Activated CD4-positive, alpha-beta memory T cell treated with anti-CD3 and anti-CD28 coated beads, Interleukin-2, amount 10 ng/mL, durations not matched to agents 7 days and 5 days (primary cell): ENCODE measurements at regions not wholly inside any gene's neighbourhood (a gene's known extent, or its start where the extent isn't known, plus 50 kb on each side); places are given as distances from the start of the nearest gene placed in this dataset.
"Not testable (repeated sequence)": the region's sequence is repeated elsewhere in the genome, so short reads cannot be mapped to it uniquely, and the experiment has no call there.

Experiments used
- CTCF ChIA-PET: fragments of 350-600 bp; sonication (Branson Sonifier 250); formaldehyde crosslinking; loops from one replicate; lab custom pipeline; 2021; ENCODE audit warnings: antibody characterized with exemption, inconsistent platforms; lab: Charles Lee
- POLR2A ChIA-PET: fragments of 350-600 bp; sonication (Branson Sonifier 250); formaldehyde crosslinking; loops from one replicate; lab custom pipeline; 2021; ENCODE audit warnings: antibody characterized with exemption; lab: Charles Lee
- DNase-seq: peaks from one replicate; pipeline ENCODE4 v3.0.0-alpha.2; 2020
- H3K27ac Mint-ChIP-seq: one replicate; pipeline ENCODE4 v1.8.0; 2021; ENCODE audit warnings: mild to moderate bottlenecking, mixed read lengths
- H3K27me3 Mint-ChIP-seq: one replicate; pipeline ENCODE4 v1.8.0; 2021; ENCODE audit warnings: mixed read lengths
- H3K36me3 Mint-ChIP-seq: one replicate; pipeline ENCODE4 v1.8.0; 2021; ENCODE audit warnings: low read depth, mixed read lengths
- H3K4me1 Mint-ChIP-seq: one replicate; pipeline ENCODE4 v1.8.0; 2021; ENCODE audit warnings: mixed read lengths
- H3K4me3 Mint-ChIP-seq: one replicate; pipeline ENCODE4 v1.8.0; 2021; ENCODE audit warnings: mild to moderate bottlenecking, mixed read lengths
- H3K9me3 Mint-ChIP-seq: one replicate; pipeline ENCODE4 v1.8.0; 2021; ENCODE audit warnings: mixed read lengths

GRCh38 chr3:185995352-185995751 lies 57.5 kb upstream of the TRA2B start:
- H3K27me3 Mint-ChIP-seq: peaks cover 23% of the 10 kb centered on the region
- H3K4me1 Mint-ChIP-seq: no peaks in the 10 kb centered on the region
- H3K9me3 Mint-ChIP-seq: no peaks in the 10 kb centered on the region
- H3K36me3 Mint-ChIP-seq: no peaks in the 10 kb centered on the region
- no peak overlapping the region for H3K4me3 Mint-ChIP-seq
- ChIA-PET CTCF (interaction anchor here (0.9 to 1.3 kb wide), 4 partner anchors 12 to 91 kb away, joined by 5 to 7 read pairs (median 6); no protein-coding TSS in a partner anchor), POLR2A (interaction anchor here (1.5 kb wide), 1 partner anchor 18 kb away, joined by 3 read pairs; no protein-coding TSS in a partner anchor)
- DNase-seq: no peak
- no peak overlapping the region for H3K27ac Mint-ChIP-seq

- H3K27ac Mint-ChIP-seq: no peak overlapping the region
- no peak overlapping the region for H3K4me3 Mint-ChIP-seq
- ChIA-PET CTCF (no interaction called here), POLR2A (no interaction called here)
- H3K27me3 Mint-ChIP-seq: peaks cover 18% of the 10 kb centered on the region
- H3K4me1 Mint-ChIP-seq: no peaks in the 10 kb centered on the region
- no peaks in the 10 kb centered on the region for H3K9me3 Mint-ChIP-seq
- DNase-seq: no peak
- H3K36me3 Mint-ChIP-seq: no peaks in the 10 kb centered on the region
Observed at GRCh38 chr3:185992831-185993374, 55.1 kb upstream of the TRA2B start.

- H3K4me3 Mint-ChIP-seq, H3K36me3 Mint-ChIP-seq, H3K27ac Mint-ChIP-seq, H3K9me3 Mint-ChIP-seq, DNase-seq, H3K4me1 Mint-ChIP-seq, POLR2A ChIA-PET: not testable (repeated sequence)
- H3K27me3 Mint-ChIP-seq: peaks cover 12% of the 10 kb centered on the region
- CTCF ChIA-PET: interaction anchor here (0.8 kb wide), 1 partner anchor 14 kb away, joined by 3 read pairs; no protein-coding TSS in a partner anchor
Observed at GRCh38 chr3:185990995-185991394, 53.2 kb upstream of the TRA2B start.

- ChIA-PET CTCF (interaction anchor here (0.9 to 3.2 kb wide), 3 partner anchors 9 to 627 kb away, joined by 3 to 9 read pairs (median 3); no protein-coding TSS in a partner anchor), POLR2A (no interaction called here)
- Mint-ChIP-seq H3K9me3 (no peaks in the 10 kb centered on the region), H3K4me1 (no peaks in the 10 kb centered on the region), H3K27ac (no peak overlapping the region), H3K27me3 (peaks cover 12% of the 10 kb centered on the region), H3K36me3 (no peaks in the 10 kb centered on the region), H3K4me3 (no peak overlapping the region)
- DNase-seq: no peak
Observed at GRCh38 chr3:185989511-185989910, 51.7 kb upstream of the TRA2B start.

- DNase-seq: no peak
- H3K9me3 Mint-ChIP-seq: no peaks in the 10 kb centered on the region
- peaks cover 12% of the 10 kb centered on the region for H3K27me3 Mint-ChIP-seq
- no peaks in the 10 kb centered on the region for H3K4me1 Mint-ChIP-seq
- H3K4me3 Mint-ChIP-seq: no peak overlapping the region
- H3K27ac Mint-ChIP-seq: no peak overlapping the region
- no peaks in the 10 kb centered on the region for H3K36me3 Mint-ChIP-seq
- ChIA-PET POLR2A (no interaction called here), CTCF (interaction anchor here (1.9 to 3.2 kb wide), 2 partner anchors 10 to 628 kb away, joined by 9 to 10 read pairs; no protein-coding TSS in a partner anchor)
Observed at GRCh38 chr3:185988816-185989175, 51.0 kb upstream of the TRA2B start.

GRCh38 chr3:185988080-185988815 lies 50.4 kb upstream of the TRA2B start:
- peaks cover 11% of the 10 kb centered on the region for H3K27me3 Mint-ChIP-seq
- ChIA-PET POLR2A (no interaction called here), CTCF (interaction anchor here (1.3 to 3.2 kb wide), 4 partner anchors 9 to 629 kb away, joined by 4 to 10 read pairs (median 7); no protein-coding TSS in a partner anchor)
- no peak overlapping the region for H3K4me3 Mint-ChIP-seq
- H3K9me3 Mint-ChIP-seq: no peaks in the 10 kb centered on the region
- H3K36me3 Mint-ChIP-seq: no peaks in the 10 kb centered on the region
- no peak for DNase-seq
- peaks cover 3% of the 10 kb centered on the region for H3K4me1 Mint-ChIP-seq
- H3K27ac Mint-ChIP-seq: no peak overlapping the region
